ENCODE measurements at regions not wholly inside any gene's neighbourhood (a gene's known extent, or its start where the extent isn't known, plus 50 kb on each side); places are given as distances from the start of the nearest gene placed in this dataset.

DNA sequence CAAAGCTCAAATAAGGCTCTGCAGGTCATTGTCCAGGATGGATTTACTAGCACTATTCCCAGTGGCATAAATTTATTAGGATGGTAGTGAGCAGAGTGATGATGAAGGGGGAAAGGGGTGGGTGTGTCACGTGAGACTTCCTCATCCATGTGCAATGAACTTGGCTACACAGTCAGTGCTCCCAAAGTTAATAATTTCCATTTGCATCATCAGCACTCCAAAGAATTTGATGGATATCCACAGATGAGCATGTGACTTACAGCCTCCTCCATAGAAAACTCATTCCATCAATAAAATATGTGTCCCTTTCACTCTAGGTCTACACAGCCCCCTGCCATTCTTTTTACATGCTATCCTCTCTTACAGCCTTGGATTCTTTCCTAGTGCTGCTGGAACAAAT, 142.6 kb upstream of the PLPP4 start:
- no peak for TF ChIP-seq CTCF (conservative IDR thresholded peaks at IDR 0.05; ENCODE audit: low read depth, low read length)
- no peak for TF ChIP-seq EZH2 (IDR thresholded peaks at IDR 0.05; ENCODE audit: borderline replicate concordance, low read depth, low read length, poor library complexity, severe bottlenecking)
